H1 (cell line): ENCODE measurements at regions not wholly inside any gene's neighbourhood (a gene's known extent, or its start where the extent isn't known, plus 50 kb on each side); places are given as distances from the start of the nearest gene placed in this dataset.

Experiments
- CTCF ChIA-PET: fragments of 300-600 bp; sonication (Branson Sonifier 250); formaldehyde crosslinking; loops from one replicate; lab custom pipeline; 2021; ENCODE audit not compliant: partially characterized antibody; lab: Charles Lee
- POLR2A ChIA-PET: fragments of 300-600 bp; sonication (Branson Sonifier 250); formaldehyde crosslinking; loops from one replicate; lab custom pipeline; 2021; ENCODE audit warnings: inconsistent platforms; ENCODE audit not compliant: partially characterized antibody; lab: Charles Lee
- DNase-seq, 2 experiments: peaks; one replicate each; pipeline versions ENCODE4 v3.0.0 to v3.0.0-alpha.2; 2010 to 2022; ENCODE audit warnings: low spot score in 2 of 2, low read depth in 1 of 2, mixed read lengths in 1 of 2
- FAIRE-seq: peaks from 2 replicates; lab custom pipeline; 2011; peaks lifted over from hg19 to GRCh38; lab: Jason Lieb, UNC
- H2AFZ ChIP-seq: 2 replicates; pipeline ENCODE4 v1.8.1; 2012; ENCODE audit warnings: low read length, inconsistent platforms
- H2AK5ac ChIP-seq: 2 replicates; pipeline ENCODE4 v1.6.1; 2013; ENCODE audit warnings: low read depth, low read length
- H2BK120ac ChIP-seq: replicated peaks from 2 replicates; pipeline ENCODE3; 2013; ENCODE audit warnings: low read depth, low read length, inconsistent platforms
- H2BK12ac ChIP-seq: 2 replicates; pipeline ENCODE4 v1.6.1; 2013; ENCODE audit warnings: low read depth, low read length
- H2BK15ac ChIP-seq: 2 replicates; pipeline ENCODE4 v1.6.1; 2013; ENCODE audit warnings: low read length
- H2BK20ac ChIP-seq: 2 replicates; pipeline ENCODE4 v1.6.1; 2013; ENCODE audit warnings: low read length
- H2BK5ac ChIP-seq: 2 replicates; pipeline ENCODE4 v1.6.1; 2013; ENCODE audit warnings: low read depth, low read length
- H3K14ac ChIP-seq: 2 replicates; pipeline ENCODE4 v1.6.1; 2013; ENCODE audit warnings: inconsistent platforms; ENCODE audit not compliant: insufficient read length
- H3K18ac ChIP-seq: 2 replicates; pipeline ENCODE4 v1.6.1; 2013; ENCODE audit warnings: low read length; ENCODE audit errors: extremely low read depth
- H3K23ac ChIP-seq: 2 replicates; pipeline ENCODE4 v1.6.1; 2013; ENCODE audit warnings: inconsistent platforms; ENCODE audit not compliant: insufficient read length
- H3K23me2 ChIP-seq: 2 replicates; pipeline ENCODE4 v1.6.1; 2013; ENCODE audit warnings: low read depth, low read length
- H3K27ac ChIP-seq: 2 replicates; pipeline ENCODE4 v1.6.1; 2011; ENCODE audit warnings: low read depth, low read length, inconsistent platforms
- H3K27me3 ChIP-seq, 4 experiments: replicated peaks in 1 of 4; 1 replicate in 1 of 4; 2 replicates in 3 of 4; pipeline versions ENCODE4 v1.6.1 to v1.8.1; 2011 to 2013; ENCODE audit warnings: low read length in 3 of 4, mild to moderate bottlenecking in 3 of 4, inconsistent platforms in 2 of 4, mixed read lengths in 2 of 4, moderate library complexity in 1 of 4; ENCODE audit not compliant: control insufficient read depth in 3 of 4, insufficient read depth in 3 of 4; ENCODE audit errors: extremely low read depth in 1 of 4
- H3K36me3 ChIP-seq, 4 experiments: 2 replicates each; pipeline versions ENCODE4 v1.6.1 to v1.8.1; 2011 to 2013; ENCODE audit warnings: mild to moderate bottlenecking in 4 of 4, low read length in 3 of 4, moderate library complexity in 2 of 4, control low read depth in 1 of 4, inconsistent platforms in 1 of 4; ENCODE audit not compliant: insufficient read depth in 4 of 4, control insufficient read depth in 2 of 4
- H3K4ac ChIP-seq: replicated peaks from 2 replicates; pipeline ENCODE3; 2013; ENCODE audit warnings: low read length, low read depth, mixed read lengths, inconsistent platforms; ENCODE audit not compliant: insufficient read length
- H3K4me1 ChIP-seq, 4 experiments: replicated peaks in 1 of 4; 1 replicate in 1 of 4; 2 replicates in 3 of 4; pipeline versions ENCODE4 v1.6.1 to v1.8.1; 2011 to 2013; ENCODE audit warnings: low read length in 3 of 4, inconsistent platforms in 2 of 4, mixed read lengths in 1 of 4; ENCODE audit not compliant: insufficient read depth in 4 of 4, control insufficient read depth in 3 of 4
- H3K4me2 ChIP-seq, 2 experiments: 2 replicates each; pipeline versions ENCODE4 v1.6.1 to v1.8.1; 2011 to 2013; ENCODE audit warnings: low read depth in 2 of 2, low read length in 2 of 2, control low read depth in 1 of 2, inconsistent platforms in 1 of 2, mild to moderate bottlenecking in 1 of 2; ENCODE audit not compliant: insufficient read depth in 1 of 2
- H3K4me3 ChIP-seq, 4 experiments: fragments of 200-600, 300-600 bp in 1 of 4; sonication (generic), shearing (Covaris generic), sonication (Bioruptor Twin) in 1 of 4; 2 replicates each; pipeline versions ENCODE4 v1.5.1 to v1.8.1; 2011 to 2016; ENCODE audit warnings: low read length in 4 of 4, low read depth in 3 of 4, control low read depth in 2 of 4, inconsistent platforms in 2 of 4, mild to moderate bottlenecking in 2 of 4, mixed read lengths in 1 of 4, moderate library complexity in 1 of 4; ENCODE audit not compliant: insufficient read depth in 2 of 4; ENCODE audit errors: extremely low read depth in 1 of 4
- H3K56ac ChIP-seq: replicated peaks from 2 replicates; pipeline ENCODE3; 2013; ENCODE audit warnings: low read depth, mild to moderate bottlenecking, mixed read lengths, low read length, inconsistent platforms; ENCODE audit not compliant: insufficient read length
- H3K79me1 ChIP-seq: 2 replicates; pipeline ENCODE4 v1.6.1; 2013; ENCODE audit warnings: low read depth, low read length, control low read depth
- H3K79me2 ChIP-seq, 2 experiments: 2 replicates each; pipeline versions ENCODE4 v1.6.1 to v1.8.1; 2012 to 2013; ENCODE audit warnings: low read length in 2 of 2, mild to moderate bottlenecking in 2 of 2, inconsistent platforms in 1 of 2; ENCODE audit not compliant: insufficient read depth in 2 of 2, control insufficient read depth in 1 of 2
- H3K9ac ChIP-seq, 4 experiments: replicated peaks in 1 of 4; 1 replicate in 1 of 4; 2 replicates in 3 of 4; pipeline versions ENCODE4 v1.6.1 to v1.8.1; 2011 to 2013; ENCODE audit warnings: low read depth in 3 of 4, low read length in 3 of 4, control low read depth in 2 of 4, mild to moderate bottlenecking in 2 of 4, moderate library complexity in 2 of 4, inconsistent platforms in 1 of 4; ENCODE audit errors: extremely low read depth in 1 of 4
- H3K9me3 ChIP-seq, 2 experiments: 2 replicates each; pipeline versions ENCODE4 v1.6.1 to v1.8.1; 2012 to 2013; ENCODE audit warnings: mild to moderate bottlenecking in 2 of 2, moderate library complexity in 2 of 2, control low read depth in 1 of 2, inconsistent platforms in 1 of 2, low read depth in 1 of 2, low read length in 1 of 2, mixed read lengths in 1 of 2; ENCODE audit not compliant: insufficient read depth in 2 of 2
- H4K20me1 ChIP-seq, 2 experiments: replicated peaks in 1 of 2; 2 replicates each; pipeline versions ENCODE3 to v1.8.1; 2011 to 2013; ENCODE audit warnings: inconsistent platforms in 2 of 2, low read length in 2 of 2, mild to moderate bottlenecking in 1 of 2; ENCODE audit not compliant: insufficient read depth in 2 of 2, control insufficient read depth in 1 of 2
- H4K5ac ChIP-seq: 2 replicates; pipeline ENCODE4 v1.6.1; 2013; ENCODE audit warnings: low read length, low read depth, mixed read lengths, inconsistent platforms; ENCODE audit not compliant: insufficient read length
- H4K8ac ChIP-seq: 2 replicates; pipeline ENCODE4 v1.8.0; 2013; ENCODE audit warnings: mild to moderate bottlenecking, moderate library complexity, low read length, inconsistent platforms; ENCODE audit not compliant: insufficient read depth; ENCODE audit errors: extremely low read depth
- H4K91ac ChIP-seq: replicated peaks from 2 replicates; pipeline ENCODE3; 2013; ENCODE audit warnings: low read length, mixed read lengths, inconsistent platforms; ENCODE audit not compliant: insufficient read length
- GTF2F1 ChIP-seq: IDR thresholded peaks from 2 replicates; pipeline ENCODE4 v1.6.1; 2012; ENCODE audit warnings: low read depth, low read length, improper control_type of control experiment, borderline replicate concordance
- HDAC2 ChIP-seq, 2 experiments: fragments of 300-600 bp in 1 of 2; sonication (generic) in 1 of 2; IDR thresholded peaks; 2 replicates each; pipeline ENCODE4 v1.6.1; 2011 to 2012; ENCODE audit warnings: low read depth in 2 of 2, low read length in 2 of 2, mild to moderate bottlenecking in 2 of 2, moderate library complexity in 2 of 2, borderline replicate concordance in 1 of 2, inconsistent platforms in 1 of 2
- MAFK ChIP-seq: IDR thresholded peaks from 2 replicates; pipeline ENCODE4 v1.6.1; 2012; ENCODE audit warnings: low read depth, mild to moderate bottlenecking, improper control_type of control experiment, low read length
- RXRA ChIP-seq: IDR thresholded peaks from 2 replicates; pipeline ENCODE4 v1.6.1; 2011; ENCODE audit warnings: low read depth, mild to moderate bottlenecking, low read length, moderate library complexity; ENCODE audit not compliant: insufficient read depth
- SAP30 ChIP-seq: fragments of 300-600 bp; sonication (generic); IDR thresholded peaks from 2 replicates; pipeline ENCODE4 v1.7.1; 2012; ENCODE audit warnings: low read length, moderate library complexity, mild to moderate bottlenecking, inconsistent platforms; ENCODE audit not compliant: insufficient read depth, insufficient replicate concordance
- TAF1 ChIP-seq: IDR thresholded peaks from 2 replicates; pipeline ENCODE4 v1.6.1; 2011; ENCODE audit warnings: mild to moderate bottlenecking, low read depth, low read length
- TEAD4 ChIP-seq: IDR thresholded peaks from 2 replicates; pipeline ENCODE4 v1.6.1; 2012; ENCODE audit warnings: low read depth, low read length, inconsistent platforms, mixed read lengths
- WGBS, 2 experiments: shearing (Covaris generic) in 1 of 2; methylation state at CpG; one replicate each; pipeline versions ENCODE4 v1.1.6 to v1.1.7; 2013 to 2015; ENCODE audit warnings: low lambda C conversion rate in 2 of 2, mixed read lengths in 2 of 2, inconsistent platforms in 1 of 2, low coverage in 1 of 2, missing lambda C conversion rate in 1 of 2; ENCODE audit not compliant: insufficient replicate concordance in 2 of 2, insufficient coverage in 1 of 2, insufficient read length in 1 of 2; ENCODE audit errors: extremely low coverage in 1 of 2, missing lambda C conversion rate in 1 of 2; 5-methylcytosine and 5-hydroxymethylcytosine counted together
- TF ChIP-seq, protein P1 (sequence below): IDR thresholded peaks from 2 replicates; pipeline ENCODE4 v1.6.1; 2011; ENCODE audit warnings: low read depth, mild to moderate bottlenecking, low read length; ENCODE audit not compliant: insufficient read depth

DNA sequence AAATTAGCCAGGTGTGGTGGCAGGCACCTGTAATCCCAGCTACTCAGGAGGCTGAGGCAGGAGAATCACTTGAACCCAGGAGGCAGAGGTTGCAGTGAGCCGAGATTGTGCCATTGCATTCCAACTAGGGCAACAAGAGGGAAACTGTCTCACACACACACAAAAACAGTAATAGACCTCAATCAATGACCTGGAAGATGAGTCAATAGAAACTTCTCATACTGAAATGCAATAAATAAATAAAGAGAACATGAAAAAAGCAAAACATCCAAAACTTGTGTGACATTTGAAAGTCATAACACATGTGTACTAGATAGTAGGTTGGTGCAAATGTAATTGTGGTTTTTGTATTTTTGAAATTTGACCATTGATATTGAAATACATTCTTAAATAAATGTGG lies 1338.5 kb downstream of the AMY1C start:
- no peak overlapping the region for H3K14ac ChIP-seq
- FAIRE-seq (no peak), DNase-seq (no peak)
- H3K4me3 ChIP-seq = no peak overlapping the region
- no peak overlapping the region for H2AK5ac ChIP-seq
- no peaks in the 10 kb centered on the region for H4K20me1 ChIP-seq
- ChIA-PET CTCF (no interaction called here), POLR2A (no interaction called here)
- 100% methylated on average over 1 of the region's 1 CpG; no CpG with 5 or more reads in 1 of the 2 experiments for WGBS, 2 experiments
- H2BK15ac ChIP-seq = no peak overlapping the region
- no peak overlapping the region for H3K18ac ChIP-seq
- H2BK20ac ChIP-seq = no peak overlapping the region
- H3K79me2 ChIP-seq = no peaks in the 10 kb centered on the region
- H4K91ac ChIP-seq = no peak overlapping the region
- H2AFZ ChIP-seq = no peak overlapping the region
- TF ChIP-seq SAP30 = no peak
- no peak for TF ChIP-seq GTF2F1
- TF ChIP-seq MAFK = no peak
- TF ChIP-seq RXRA = no peak
- no peak for TF ChIP-seq HDAC2 (IDR thresholded peaks at IDR 0.05; ENCODE audit: borderline replicate concordance in 1 of 2, low read depth in 2 of 2, low read length in 2 of 2)
- TF ChIP-seq, protein P1, sequence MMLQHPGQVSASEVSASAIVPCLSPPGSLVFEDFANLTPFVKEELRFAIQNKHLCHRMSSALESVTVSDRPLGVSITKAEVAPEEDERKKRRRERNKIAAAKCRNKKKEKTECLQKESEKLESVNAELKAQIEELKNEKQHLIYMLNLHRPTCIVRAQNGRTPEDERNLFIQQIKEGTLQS = no peak
- TF ChIP-seq TEAD4 = no peak
- TF ChIP-seq TAF1 = no peak
- no peaks in the 10 kb centered on the region for H3K9me3 ChIP-seq
- H3K23me2 ChIP-seq = no peaks in the 10 kb centered on the region
- H3K79me1 ChIP-seq = no peaks in the 10 kb centered on the region
- H3K27ac ChIP-seq = no peak overlapping the region
- no peak overlapping the region for H2BK120ac ChIP-seq
- no peaks in the 10 kb centered on the region for H3K27me3 ChIP-seq
- no peak overlapping the region for H4K5ac ChIP-seq
- no peak overlapping the region for H3K23ac ChIP-seq
- H3K36me3 ChIP-seq = no peaks in the 10 kb centered on the region
- H3K56ac ChIP-seq = no peak overlapping the region
- H2BK12ac ChIP-seq = no peak overlapping the region
- no peak overlapping the region for H3K4me2 ChIP-seq
- H3K9ac ChIP-seq = no peak overlapping the region
- no peak overlapping the region for H2BK5ac ChIP-seq
- no peak overlapping the region for H4K8ac ChIP-seq
- H3K4ac ChIP-seq = no peak overlapping the region
- H3K4me1 ChIP-seq = no peaks in the 10 kb centered on the region
